OCI-LY3 (cell line): ENCODE measurements at regions not wholly inside any gene's neighbourhood (a gene's known extent, or its start where the extent isn't known, plus 50 kb on each side); places are given as distances from the start of the nearest gene placed in this dataset.

Experiments
- H2AFZ ChIP-seq: fragments of 200-600, 300-600 bp; shearing (Covaris generic); 2 replicates; pipeline ENCODE4 v1.6.0; 2014; ENCODE audit warnings: antibody characterized with exemption, low read depth, low read length
- H3K27ac ChIP-seq: fragments of 200-600, 300-600 bp; sonication (generic); 2 replicates; pipeline ENCODE4 v1.5.1; 2014; ENCODE audit warnings: mild to moderate bottlenecking, low read length, moderate library complexity, mixed read lengths
- H3K27me3 ChIP-seq: fragments of 200-600, 300-600 bp; sonication (generic); 2 replicates; pipeline ENCODE4 v1.6.1; 2014; ENCODE audit warnings: low read depth, low read length, mixed read lengths
- H3K36me3 ChIP-seq: fragments of 200-600, 300-600 bp; sonication (generic); replicated peaks from 2 replicates; pipeline ENCODE3; 2014; ENCODE audit warnings: low read depth, low read length, mixed read lengths
- H3K4me1 ChIP-seq: fragments of 300-600, 200-600 bp; sonication (generic); 2 replicates; pipeline ENCODE4 v1.6.1; 2014; ENCODE audit warnings: low read length, mixed read lengths
- H3K4me2 ChIP-seq: fragments of 200-600, 300-600 bp; sonication (generic); 2 replicates; pipeline ENCODE4 v1.6.1; 2014; ENCODE audit warnings: low read length, mixed read lengths
- H3K4me3 ChIP-seq: fragments of 300-600, 200-600 bp; sonication (generic); 2 replicates; pipeline ENCODE4 v1.5.1; 2014; ENCODE audit warnings: antibody characterized with exemption, mild to moderate bottlenecking, low read length, moderate library complexity
- H3K79me2 ChIP-seq: fragments of 300-600, 200-600 bp; shearing (Covaris generic); 2 replicates; pipeline ENCODE4 v1.6.1; 2014; ENCODE audit warnings: mild to moderate bottlenecking, low read length, mixed read lengths
- H3K9ac ChIP-seq: fragments of 300-600, 200-600 bp; shearing (Covaris generic); 2 replicates; pipeline ENCODE4 v1.6.0; 2014; ENCODE audit warnings: mild to moderate bottlenecking, low read length, moderate library complexity
- H3K9me3 ChIP-seq: fragments of 200-600, 300-600 bp; shearing (Covaris generic); 2 replicates; pipeline ENCODE4 v1.6.1; 2014; ENCODE audit warnings: low read length, mixed read lengths; ENCODE audit not compliant: insufficient read depth
- H4K20me1 ChIP-seq: fragments of 200-600, 300-600 bp; sonication (generic); 2 replicates; pipeline ENCODE4 v1.6.1; 2016; ENCODE audit warnings: low read length, mixed read lengths; ENCODE audit not compliant: insufficient read depth
- CTCF ChIP-seq: fragments of 200-600, 300-600 bp; sonication (generic); IDR thresholded peaks from 2 replicates; pipeline ENCODE4 v1.5.1; 2014; ENCODE audit warnings: antibody characterized with exemption, low read length, low read depth
- EZH2phosphoT487 ChIP-seq: fragments of 200-600 bp; shearing (Covaris generic); IDR thresholded peaks from 2 replicates; pipeline ENCODE4 v1.6.1; 2018; ENCODE audit warnings: antibody characterized with exemption, mixed run types, low read depth

DNA sequence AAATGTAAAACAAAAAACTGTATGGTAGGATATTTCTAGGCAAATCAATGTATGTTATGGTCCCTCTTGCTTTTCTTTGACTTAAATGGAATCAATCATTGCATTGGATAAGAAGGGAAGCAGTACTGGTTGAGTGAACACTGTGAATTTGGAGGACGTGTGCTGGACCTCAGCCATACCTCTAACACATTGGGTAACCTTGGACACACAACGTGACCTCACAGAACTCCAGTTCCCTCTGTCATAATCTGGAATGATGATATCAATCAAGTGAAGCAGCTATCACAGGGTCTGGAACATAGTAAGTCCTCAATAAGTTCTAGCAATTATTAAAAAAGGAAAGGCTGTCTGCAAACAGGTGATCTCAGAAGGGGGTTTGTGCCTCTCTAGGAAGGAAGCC is 474.9 kb upstream of the TCF4 start:
- TF ChIP-seq CTCF (no peak), EZH2phosphoT487 (no peak)
- Histone ChIP-seq H3K27me3 (no peaks in the 10 kb centered on the region), H3K4me2 (no peak overlapping the region), H4K20me1 (no peaks in the 10 kb centered on the region), H3K36me3 (no peaks in the 10 kb centered on the region), H3K9ac (no peak overlapping the region), H2AFZ (no peak overlapping the region), H3K4me1 (peaks cover 21% of the 10 kb centered on the region), H3K4me3 (no peak overlapping the region), H3K27ac (no peak overlapping the region), H3K79me2 (no peaks in the 10 kb centered on the region), H3K9me3 (no peaks in the 10 kb centered on the region)

- no peak overlapping the region for H3K4me3 ChIP-seq
- no peaks in the 10 kb centered on the region for H3K36me3 ChIP-seq
- no peaks in the 10 kb centered on the region for H3K79me2 ChIP-seq
- H2AFZ ChIP-seq, result no peak overlapping the region
- TF ChIP-seq CTCF (no peak), EZH2phosphoT487 (no peak)
- no peaks in the 10 kb centered on the region for H3K27me3 ChIP-seq
- H4K20me1 ChIP-seq, result no peaks in the 10 kb centered on the region
- H3K4me1 ChIP-seq, result peaks cover 21% of the 10 kb centered on the region
- H3K27ac ChIP-seq, result no peak overlapping the region
- no peak overlapping the region for H3K9ac ChIP-seq
- no peaks in the 10 kb centered on the region for H3K9me3 ChIP-seq
- H3K4me2 ChIP-seq, result peak overlapping the region; percentile 19
Measured at GRCh38 chr18:56060967-56061541, 473.1 kb upstream of the TCF4 start.

DNA sequence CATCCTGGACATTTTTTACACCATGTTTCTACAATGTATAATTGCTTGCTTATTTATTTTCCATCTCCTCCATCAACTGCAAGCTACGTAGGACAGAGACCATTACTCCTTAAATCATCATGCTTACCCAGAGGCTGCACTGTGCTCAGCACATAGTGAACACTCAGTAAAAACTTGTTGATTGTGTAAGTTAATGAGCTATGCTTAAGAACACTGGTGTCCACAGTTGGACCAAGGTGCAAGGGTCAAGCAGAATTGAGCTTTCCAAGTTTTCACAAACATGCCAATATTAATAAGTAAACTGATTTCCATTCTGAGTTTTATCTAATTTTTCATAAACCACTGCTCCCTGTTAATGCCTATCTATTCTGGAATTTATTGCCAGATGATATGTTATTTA is 464.2 kb upstream of the TCF4 start:
- Histone ChIP-seq H3K27ac (no peak overlapping the region), H3K4me3 (no peak overlapping the region)

DNA sequence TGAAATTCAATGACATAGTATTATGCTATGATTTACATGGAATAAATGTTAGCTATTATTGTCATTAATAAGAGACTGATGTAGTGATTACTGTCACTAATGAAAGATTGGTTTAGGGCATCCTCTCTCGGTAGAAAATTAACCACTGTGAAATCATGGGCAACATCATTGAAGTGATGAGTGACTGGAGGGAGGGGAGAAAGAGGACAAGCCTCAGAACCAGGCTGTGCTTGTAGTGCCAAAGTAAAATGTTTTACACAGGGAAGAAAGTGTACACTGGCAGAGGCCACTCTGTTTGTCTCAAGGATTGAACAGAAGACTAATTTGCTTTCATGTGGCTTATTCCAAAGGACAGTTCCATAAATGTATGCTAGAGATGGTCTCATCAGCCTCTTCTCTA is 456.2 kb upstream of the TCF4 start:
- H3K9me3 ChIP-seq, result peaks cover 23% of the 10 kb centered on the region
- no peak overlapping the region for H3K4me3 ChIP-seq
- no peaks in the 10 kb centered on the region for H3K36me3 ChIP-seq
- H3K4me1 ChIP-seq, result no peaks in the 10 kb centered on the region
- no peaks in the 10 kb centered on the region for H3K79me2 ChIP-seq
- H3K27me3 ChIP-seq, result no peaks in the 10 kb centered on the region
- H3K27ac ChIP-seq, result no peak overlapping the region
- no peak overlapping the region for H3K9ac ChIP-seq
- no peak for TF ChIP-seq CTCF
- no peak for TF ChIP-seq EZH2phosphoT487
- H3K4me2 ChIP-seq, result no peak overlapping the region
- no peak overlapping the region for H2AFZ ChIP-seq
- H4K20me1 ChIP-seq, result no peaks in the 10 kb centered on the region

More for the DNA sequence above, 464.2 kb upstream of the TCF4 start:
- no peak for TF ChIP-seq CTCF
- TF ChIP-seq EZH2phosphoT487, result no peak
- no peaks in the 10 kb centered on the region for H4K20me1 ChIP-seq
- H3K27me3 ChIP-seq, result no peaks in the 10 kb centered on the region
- no peaks in the 10 kb centered on the region for H3K79me2 ChIP-seq
- no peaks in the 10 kb centered on the region for H3K36me3 ChIP-seq
- no peaks in the 10 kb centered on the region for H3K4me1 ChIP-seq
- no peak overlapping the region for H3K9ac ChIP-seq
- no peak overlapping the region for H2AFZ ChIP-seq
- H3K9me3 ChIP-seq, result peaks cover 14% of the 10 kb centered on the region; the same call in 1 of the 2 replicates
- H3K4me2 ChIP-seq, result no peak overlapping the region
